ENCODE measurements at regions not wholly inside any gene's neighbourhood (a gene's known extent, or its start where the extent isn't known, plus 50 kb on each side); places are given as distances from the start of the nearest gene placed in this dataset.

GRCh38 chr19:56971230-56971629, 130.7 kb upstream of the PEG3 start:
- no peak for TF ChIP-seq CTCF (IDR thresholded peaks at IDR 0.05; ENCODE audit: low read length, missing control alignments)
- no peak overlapping the region for H3K4me3 ChIP-seq (replicated peaks; ENCODE audit: low read depth, low read length)
- DNase-seq (ENCODE audit: low read depth), result no peak

GRCh38 chr19:56972291-56972841, 131.8 kb upstream of the PEG3 start:
- TF ChIP-seq CTCF (IDR thresholded peaks at IDR 0.05; ENCODE audit: low read length, missing control alignments), result no peak
- H3K4me3 ChIP-seq (replicated peaks; ENCODE audit: low read depth, low read length), result no peak overlapping the region
- DNase-seq (ENCODE audit: low read depth), result no peak

GRCh38 chr19:56973713-56974555, 133.4 kb upstream of the PEG3 start:
- DNase-seq (ENCODE audit: low read depth), result no peak
- no peak for TF ChIP-seq CTCF (IDR thresholded peaks at IDR 0.05; ENCODE audit: low read length, missing control alignments)
- H3K4me3 ChIP-seq (replicated peaks; ENCODE audit: low read depth, low read length), result no peak overlapping the region

- TF ChIP-seq CTCF (IDR thresholded peaks at IDR 0.05; ENCODE audit: low read length, missing control alignments), result no peak
Measured at GRCh38 chr19:56974556-56975207, 134.2 kb upstream of the PEG3 start.

GRCh38 chr19:56976300-56976699, 135.8 kb upstream of the PEG3 start:
- TF ChIP-seq CTCF (IDR thresholded peaks at IDR 0.05; ENCODE audit: low read length, missing control alignments), result no peak
- DNase-seq (ENCODE audit: low read depth), result no peak
- H3K4me3 ChIP-seq (replicated peaks; ENCODE audit: low read depth, low read length), result no peak overlapping the region

More at GRCh38 chr19:56974556-56975207, 134.2 kb upstream of the PEG3 start:
- no peak for DNase-seq (ENCODE audit: low read depth)
- no peak overlapping the region for H3K4me3 ChIP-seq (replicated peaks; ENCODE audit: low read depth, low read length)

- no peak overlapping the region for H3K4me3 ChIP-seq (replicated peaks; ENCODE audit: low read depth, low read length)
- DNase-seq (ENCODE audit: low read depth), result no peak
- no peak for TF ChIP-seq CTCF (IDR thresholded peaks at IDR 0.05; ENCODE audit: low read length, missing control alignments)
Measured at GRCh38 chr19:56976995-56977906, 136.7 kb upstream of the PEG3 start.

All from fibroblast of pulmonary artery (primary cell).